NAMALWA (cell line): ENCODE measurements at regions not wholly inside any gene's neighbourhood (a gene's known extent, or its start where the extent isn't known, plus 50 kb on each side); places are given as distances from the start of the nearest gene placed in this dataset.
"Not testable (repeated sequence)": the region's sequence is repeated elsewhere in the genome, so short reads cannot be mapped to it uniquely, and the experiment has no call there.

Experiments
- DNase-seq: peaks from one replicate; pipeline ENCODE4 v3.0.0-alpha.2; 2015; ENCODE audit warnings: low spot score

DNA sequence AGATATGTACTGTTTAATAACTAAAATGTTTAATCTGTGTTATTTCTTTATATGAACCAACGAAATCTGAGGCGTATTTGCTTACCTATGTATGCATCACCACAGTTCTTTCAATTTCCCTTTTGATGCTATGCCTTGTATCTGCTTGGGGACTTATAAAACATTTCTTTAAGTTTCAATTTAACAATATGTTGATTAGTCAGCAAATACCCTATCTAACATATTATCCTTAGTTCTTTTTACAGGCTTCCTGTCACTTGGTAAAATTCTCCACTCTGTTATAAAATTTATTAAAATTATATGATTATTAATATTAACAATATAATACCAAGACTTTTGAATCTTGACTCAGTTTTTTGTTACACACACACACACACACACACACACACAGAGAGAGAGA, 174.3 kb downstream of the CPS1 start:
- no peak for DNase-seq

GRCh38 chr2:210746826-210747225, 190.4 kb downstream of the CPS1 start:
- not testable (repeated sequence) for DNase-seq

GRCh38 chr2:210752532-210752931, 196.1 kb downstream of the CPS1 start:
- no peak for DNase-seq

DNA sequence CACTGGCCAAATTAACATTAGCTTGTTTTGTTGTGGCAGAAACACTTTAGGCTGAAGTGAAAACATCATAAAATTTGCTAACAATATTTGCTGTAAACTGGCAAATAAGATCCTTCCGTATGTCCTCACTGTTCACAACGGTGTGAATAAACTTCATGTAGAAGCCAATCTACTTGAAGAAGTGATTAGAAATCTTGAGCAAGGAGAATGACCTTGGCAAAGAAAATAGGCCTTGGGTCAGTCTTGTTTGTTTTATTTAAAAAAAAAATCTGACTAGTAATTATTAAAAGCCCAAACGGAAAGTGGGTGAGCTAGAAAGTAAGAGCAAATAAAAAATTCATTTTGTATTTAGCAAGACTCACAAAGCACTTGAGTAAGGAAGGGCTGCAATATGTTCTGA, 197.0 kb downstream of the CPS1 start:
- no peak for DNase-seq

GRCh38 chr2:210756855-210757254, 200.5 kb downstream of the CPS1 start:
- DNase-seq = no peak

GRCh38 chr2:210762604-210763588, 206.5 kb downstream of the CPS1 start:
- no peak for DNase-seq

- no peak for DNase-seq
Observed at GRCh38 chr2:210768329-210768910, 212.0 kb downstream of the CPS1 start.

DNA sequence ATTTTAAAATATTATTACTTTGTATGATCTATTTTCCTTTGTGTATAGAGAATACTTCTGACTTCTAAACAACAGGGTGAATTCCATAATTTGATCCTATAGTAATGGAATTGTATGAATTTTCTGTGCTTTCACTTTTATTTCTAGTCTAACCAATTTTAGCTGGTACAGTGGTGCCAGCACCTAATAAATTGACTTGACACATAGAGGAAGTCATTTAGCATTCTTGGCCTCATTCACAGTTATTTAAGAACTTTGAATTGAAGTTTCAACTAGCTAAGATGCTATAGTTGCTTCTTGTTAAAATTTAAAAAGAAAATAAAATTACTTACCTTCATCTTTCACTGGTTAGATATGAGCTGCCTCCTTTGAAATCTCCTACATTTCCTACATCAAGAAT, 220.4 kb downstream of the CPS1 start:
- no peak for DNase-seq

- no peak for DNase-seq
Observed at GRCh38 chr2:210782222-210782621, 225.8 kb downstream of the CPS1 start.

- not testable (repeated sequence) for DNase-seq
Observed at GRCh38 chr2:210787831-210788230, 231.4 kb downstream of the CPS1 start.

DNA sequence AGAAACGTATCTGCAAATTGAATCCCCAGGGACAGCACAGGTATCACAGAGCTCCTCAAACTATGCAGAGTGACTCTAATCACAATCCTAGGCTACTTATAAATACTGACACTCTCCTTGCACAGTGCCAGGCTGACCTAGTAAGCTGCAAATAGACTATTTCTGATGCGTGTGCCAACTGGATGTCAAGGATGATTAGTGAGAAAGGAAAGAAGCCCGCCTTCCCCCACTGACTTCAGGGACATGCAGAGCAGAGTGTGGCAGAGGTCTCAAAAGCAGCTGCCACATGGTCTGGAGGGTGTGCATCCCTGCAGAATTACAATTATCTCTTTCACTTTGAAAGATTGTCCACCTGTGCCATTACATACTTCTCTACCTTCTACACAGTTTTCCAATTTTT, 235.6 kb downstream of the CPS1 start:
- DNase-seq = no peak

DNA sequence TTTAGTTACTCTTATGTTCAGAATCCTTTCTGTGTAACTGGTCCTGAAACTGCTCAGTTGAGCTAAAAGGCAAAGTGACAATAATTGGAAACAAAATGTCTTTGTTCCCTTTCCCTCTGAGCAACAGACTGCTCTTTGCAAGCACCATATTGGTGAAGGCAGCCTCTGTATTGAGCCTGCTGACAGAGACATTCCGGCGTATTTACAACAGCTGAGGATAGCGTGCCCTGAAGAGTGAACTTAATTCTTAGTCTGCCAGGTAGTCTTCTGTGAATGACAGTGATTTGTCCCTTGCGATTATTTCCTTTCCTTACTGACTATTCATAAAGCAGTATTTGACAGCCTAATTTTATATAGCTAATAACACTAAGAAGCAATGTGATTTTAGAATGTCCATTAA, 239.1 kb downstream of the CPS1 start:
- no peak for DNase-seq

GRCh38 chr2:210798180-210798579, 241.8 kb downstream of the CPS1 start:
- no peak for DNase-seq

GRCh38 chr2:210814251-210815025, 258.0 kb downstream of the CPS1 start:
- no peak for DNase-seq

- DNase-seq = no peak
Observed at GRCh38 chr2:210816769-210817168, 260.4 kb downstream of the CPS1 start.

GRCh38 chr2:210818473-210818872, 262.1 kb downstream of the CPS1 start:
- no peak for DNase-seq

GRCh38 chr2:210833403-210833802, 277.0 kb downstream of the CPS1 start:
- no peak for DNase-seq

GRCh38 chr2:210839034-210839433, 282.6 kb downstream of the CPS1 start:
- no peak for DNase-seq

- DNase-seq = no peak
Observed at GRCh38 chr2:210839450-210839849, 283.1 kb downstream of the CPS1 start.

GRCh38 chr2:210842896-210843295, 286.5 kb downstream of the CPS1 start:
- no peak for DNase-seq

GRCh38 chr2:210844016-210844415, 287.6 kb downstream of the CPS1 start:
- no peak for DNase-seq

DNA sequence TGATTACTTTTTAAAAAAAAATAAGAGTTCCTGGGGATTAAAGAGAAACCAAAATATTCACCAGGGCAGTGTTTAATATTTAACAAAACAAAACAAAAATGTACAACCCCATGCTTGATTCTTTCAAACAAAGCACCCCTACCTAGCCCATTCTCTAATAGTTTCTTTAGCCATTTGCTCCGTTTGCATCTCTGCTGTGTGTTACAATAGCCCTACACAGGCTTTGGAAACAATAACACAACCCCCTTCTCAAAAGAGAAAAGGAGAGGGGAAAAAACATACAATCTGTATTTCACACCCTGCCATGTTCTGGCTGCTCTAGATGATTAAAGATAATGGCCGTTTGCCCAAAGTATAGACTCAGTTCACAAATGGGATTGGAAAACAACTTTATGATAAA, 302.9 kb downstream of the CPS1 start:
- DNase-seq = no peak

GRCh38 chr2:210860276-210860675, 303.9 kb downstream of the CPS1 start:
- DNase-seq = no peak
